ENCODE measurements at regions not wholly inside any gene's neighbourhood (a gene's known extent, or its start where the extent isn't known, plus 50 kb on each side); places are given as distances from the start of the nearest gene placed in this dataset.

GRCh38 chr20:52267418-52267817 lies 75.8 kb upstream of the ZFP64 start:
- no peaks in the 10 kb centered on the region for H3K4me1 ChIP-seq (ENCODE audit: control insufficient read depth in 2 of 2, insufficient read depth in 2 of 2, low read length in 2 of 2)
- H3K27me3 Mint-ChIP-seq = peaks cover 24% of the 10 kb centered on the region
- H3K79me2 ChIP-seq (ENCODE audit: control insufficient read depth, insufficient read depth, low read length) = no peaks in the 10 kb centered on the region
- H3K27ac ChIP-seq (ENCODE audit: low read length in 2 of 2) = no peak overlapping the region
- H3K9ac ChIP-seq (ENCODE audit: low read length) = no peak overlapping the region
- DNase-seq = no peak
- H3K27me3 ChIP-seq (replicated peaks in 1 of 4; ENCODE audit: control extremely low read depth in 1 of 4, control insufficient read depth in 3 of 4, insufficient read depth in 4 of 4, low read length in 3 of 4) = peaks cover 0 to 6% (median 3%) of the 10 kb centered on the region in 4 experiments
- no peak overlapping the region for H3K27ac Mint-ChIP-seq
- no peak overlapping the region for H3K4me3 ChIP-seq (ENCODE audit: control extremely low read depth in 1 of 5, extremely low read depth in 1 of 5, insufficient read depth in 1 of 5, low read depth in 2 of 5, low read length in 4 of 5)
- no peaks in the 10 kb centered on the region for H3K36me3 ChIP-seq (replicated peaks in 1 of 2; ENCODE audit: control extremely low read depth in 1 of 2, control insufficient read depth in 1 of 2, extremely low read depth in 1 of 2, insufficient read depth in 2 of 2, low read length in 1 of 2)
- H3K4me2 ChIP-seq (replicated peaks; ENCODE audit: low read depth, low read length, poor library complexity, severe bottlenecking) = no peak overlapping the region
- ChIA-PET POLR2A (no interaction called here), CTCF (no interaction called here)
- no peaks in the 10 kb centered on the region for H3K9me3 Mint-ChIP-seq (ENCODE audit: insufficient read depth)
- TF ChIP-seq EZH2 (IDR thresholded peaks at IDR 0.05; ENCODE audit: borderline replicate concordance, insufficient read depth, low read depth, low read length, poor library complexity, severe bottlenecking) (no peak), CTCF (IDR thresholded peaks at IDR 0.05) (no peak)
- no peaks in the 10 kb centered on the region for H3K4me1 Mint-ChIP-seq
- no peak for ATAC-seq (ENCODE audit: low read depth)
- intact Hi-C loops (cut with micrococcal nuclease) = no loop called here
- no peaks in the 10 kb centered on the region for H3K9me3 ChIP-seq (ENCODE audit: control extremely low read depth in 1 of 3, control insufficient read depth in 2 of 3, insufficient read depth in 1 of 3, low read length in 2 of 3)
- H2AFZ ChIP-seq (ENCODE audit: insufficient read depth, low read depth, low read length, poor library complexity, severe bottlenecking) = no peak overlapping the region
- H3K4me3 Mint-ChIP-seq = no peak overlapping the region
- no peaks in the 10 kb centered on the region for H4K20me1 ChIP-seq (ENCODE audit: control insufficient read depth, insufficient read depth, low read length, poor library complexity, severe bottlenecking)

GRCh38 chr20:52263757-52264156 lies 72.2 kb upstream of the ZFP64 start:
- WGBS (ENCODE audit: insufficient coverage) = no CpG with 5 or more reads among the region's 1 CpG
- no peaks in the 10 kb centered on the region for H3K9me3 Mint-ChIP-seq (ENCODE audit: insufficient read depth)

More at GRCh38 chr20:52263757-52264156, 72.2 kb upstream of the ZFP64 start:
- Mint-ChIP-seq H3K4me1 (no peaks in the 10 kb centered on the region), H3K27ac (no peak overlapping the region), H3K27me3 (peaks cover 36% of the 10 kb centered on the region), H3K4me3 (no peak overlapping the region)
- Histone ChIP-seq H3K4me2 (replicated peaks; ENCODE audit: low read depth, low read length, poor library complexity, severe bottlenecking) (no peak overlapping the region), H3K4me1 (ENCODE audit: control insufficient read depth in 2 of 2, insufficient read depth in 2 of 2, low read length in 2 of 2) (no peaks in the 10 kb centered on the region), H3K9me3 (ENCODE audit: control extremely low read depth in 1 of 3, control insufficient read depth in 2 of 3, insufficient read depth in 1 of 3, low read length in 2 of 3) (no peaks in the 10 kb centered on the region), H3K4me3 (ENCODE audit: control extremely low read depth in 1 of 5, extremely low read depth in 1 of 5, insufficient read depth in 1 of 5, low read depth in 2 of 5, low read length in 4 of 5) (no peak overlapping the region), H3K27me3 (replicated peaks in 1 of 4; ENCODE audit: control extremely low read depth in 1 of 4, control insufficient read depth in 3 of 4, insufficient read depth in 4 of 4, low read length in 3 of 4) (peaks cover 0 to 8% (median 3%) of the 10 kb centered on the region in 4 experiments), H2AFZ (ENCODE audit: insufficient read depth, low read depth, low read length, poor library complexity, severe bottlenecking) (no peak overlapping the region), H3K9ac (ENCODE audit: low read length) (no peak overlapping the region), H3K79me2 (ENCODE audit: control insufficient read depth, insufficient read depth, low read length) (no peaks in the 10 kb centered on the region), H3K27ac (ENCODE audit: low read length in 2 of 2) (no peak overlapping the region), H4K20me1 (ENCODE audit: control insufficient read depth, insufficient read depth, low read length, poor library complexity, severe bottlenecking) (no peaks in the 10 kb centered on the region), H3K36me3 (replicated peaks in 1 of 2; ENCODE audit: control extremely low read depth in 1 of 2, control insufficient read depth in 1 of 2, extremely low read depth in 1 of 2, insufficient read depth in 2 of 2, low read length in 1 of 2) (no peaks in the 10 kb centered on the region)
- DNase-seq = no peak
- CTCF ChIA-PET = no interaction called here
- intact Hi-C loops (cut with micrococcal nuclease) = no loop called here
- no peak for TF ChIP-seq EZH2 (IDR thresholded peaks at IDR 0.05; ENCODE audit: borderline replicate concordance, insufficient read depth, low read depth, low read length, poor library complexity, severe bottlenecking)
- TF ChIP-seq CTCF (IDR thresholded peaks at IDR 0.05) = no peak
- no peak for ATAC-seq (ENCODE audit: low read depth)
- POLR2A ChIA-PET = no interaction called here
